GM21423 (cell line): ENCODE measurements at regions not wholly inside any gene's neighbourhood (a gene's known extent, or its start where the extent isn't known, plus 50 kb on each side); places are given as distances from the start of the nearest gene placed in this dataset.

Experiments
- ATAC-seq: cut with Tn5 transposase; IDR thresholded peaks from one replicate; pipeline ENCODE4 v1.9.1; 2021; ENCODE audit warnings: mild to moderate bottlenecking, moderate library complexity; ENCODE audit not compliant: unreplicated experiment

- ATAC-seq = no peak
These were observed 425.7 kb upstream of the SEMA3D start for GRCh38 chr7:85612514-85612913.

- no peak for ATAC-seq
These were observed 421.9 kb upstream of the SEMA3D start for GRCh38 chr7:85608804-85609203.

- ATAC-seq = no peak
These were observed 415.3 kb upstream of the SEMA3D start for GRCh38 chr7:85602196-85602595.

- ATAC-seq = no peak
These were observed 413.5 kb upstream of the SEMA3D start for GRCh38 chr7:85600395-85600794.

GRCh38 chr7:85596827-85597226 lies 410.0 kb upstream of the SEMA3D start:
- ATAC-seq = no peak

- ATAC-seq = no peak
These were observed 408.9 kb upstream of the SEMA3D start for GRCh38 chr7:85595750-85596178.

GRCh38 chr7:85593355-85593754 lies 406.5 kb upstream of the SEMA3D start:
- no peak for ATAC-seq

GRCh38 chr7:85587785-85588184 lies 400.9 kb upstream of the SEMA3D start:
- ATAC-seq = no peak

GRCh38 chr7:85586091-85586490 lies 399.2 kb upstream of the SEMA3D start:
- ATAC-seq = no peak

GRCh38 chr7:85583131-85583953 lies 396.5 kb upstream of the SEMA3D start:
- ATAC-seq = no peak

- ATAC-seq = no peak
These were observed 387.0 kb upstream of the SEMA3D start for GRCh38 chr7:85573844-85574243.

- ATAC-seq = no peak
These were observed 386.5 kb upstream of the SEMA3D start for GRCh38 chr7:85573346-85573745.

GRCh38 chr7:85570898-85571297 lies 384.0 kb upstream of the SEMA3D start:
- no peak for ATAC-seq

GRCh38 chr7:85567983-85568382 lies 381.1 kb upstream of the SEMA3D start:
- ATAC-seq = no peak

- no peak for ATAC-seq
These were observed 379.4 kb upstream of the SEMA3D start for GRCh38 chr7:85566095-85566794.

- no peak for ATAC-seq
These were observed 378.4 kb upstream of the SEMA3D start for GRCh38 chr7:85565276-85565675.

GRCh38 chr7:85564861-85565260 lies 378.0 kb upstream of the SEMA3D start:
- no peak for ATAC-seq

GRCh38 chr7:85561706-85562105 lies 374.9 kb upstream of the SEMA3D start:
- ATAC-seq = no peak

GRCh38 chr7:85554236-85555178 lies 367.7 kb upstream of the SEMA3D start:
- ATAC-seq = peak; percentile 73

GRCh38 chr7:85535974-85536729 lies 349.3 kb upstream of the SEMA3D start:
- ATAC-seq = no peak
